PFSK-1 (cell line): ENCODE measurements at regions not wholly inside any gene's neighbourhood (a gene's known extent, or its start where the extent isn't known, plus 50 kb on each side); places are given as distances from the start of the nearest gene placed in this dataset.

Experiments used
- FOXP2 ChIP-seq: optimal IDR thresholded peaks from 2 replicates; pipeline ENCODE3; 2011; ENCODE audit warnings: borderline replicate concordance, control low read depth, inconsistent platforms; ENCODE audit not compliant: insufficient read depth; ENCODE audit errors: extremely low read length, extremely low read depth
- POLR2AphosphoS5 ChIP-seq: IDR thresholded peaks from 2 replicates; pipeline ENCODE4 v1.6.1; 2012; ENCODE audit warnings: low read depth, mild to moderate bottlenecking, control low read depth, low read length, moderate library complexity
- REST ChIP-seq, 2 experiments: IDR thresholded peaks; 2 replicates each; pipeline versions ENCODE4 v1.6.1 to v1.8.0; 2011 to 2012; ENCODE audit warnings: low read depth in 2 of 2, low read length in 2 of 2, control low read depth in 1 of 2, inconsistent platforms in 1 of 2, mild to moderate bottlenecking in 1 of 2, moderate library complexity in 1 of 2; ENCODE audit not compliant: insufficient read depth in 1 of 2
- SIN3A ChIP-seq: IDR thresholded peaks from 2 replicates; pipeline ENCODE4 v1.6.1; 2012; ENCODE audit warnings: mild to moderate bottlenecking, low read length, moderate library complexity, borderline replicate concordance; ENCODE audit not compliant: insufficient read depth
- TAF1 ChIP-seq: IDR thresholded peaks from 2 replicates; pipeline ENCODE4 v1.6.1; 2012; ENCODE audit warnings: low read length, control low read depth, borderline replicate concordance; ENCODE audit not compliant: insufficient read depth

GRCh38 chr20:4635781-4636180 is 50.5 kb upstream of the PRNP start:
- TF ChIP-seq SIN3A (no peak), TAF1 (no peak), POLR2AphosphoS5 (no peak), REST (IDR thresholded peaks at IDR 0.05; ENCODE audit: insufficient read depth in 1 of 2, low read depth in 2 of 2, low read length in 2 of 2) (no peak), FOXP2 (no peak)

- TF ChIP-seq REST (IDR thresholded peaks at IDR 0.05; ENCODE audit: insufficient read depth in 1 of 2, low read depth in 2 of 2, low read length in 2 of 2) (no peak), SIN3A (no peak), TAF1 (no peak), FOXP2 (no peak), POLR2AphosphoS5 (no peak)
Observed at GRCh38 chr20:4635342-4635741, 50.9 kb upstream of the PRNP start.

GRCh38 chr20:4633780-4634179 is 52.5 kb upstream of the PRNP start:
- TF ChIP-seq POLR2AphosphoS5 (no peak), SIN3A (no peak), TAF1 (no peak), REST (IDR thresholded peaks at IDR 0.05; ENCODE audit: insufficient read depth in 1 of 2, low read depth in 2 of 2, low read length in 2 of 2) (no peak), FOXP2 (no peak)

- no peak for TF ChIP-seq SIN3A
- TF ChIP-seq POLR2AphosphoS5: no peak
- TF ChIP-seq REST (IDR thresholded peaks at IDR 0.05; ENCODE audit: insufficient read depth in 1 of 2, low read depth in 2 of 2, low read length in 2 of 2): no peak
- no peak for TF ChIP-seq FOXP2
- TF ChIP-seq TAF1: no peak
Observed at GRCh38 chr20:4633379-4633778, 52.9 kb upstream of the PRNP start.

GRCh38 chr20:4632876-4633275 is 53.4 kb upstream of the PRNP start:
- no peak for TF ChIP-seq REST (IDR thresholded peaks at IDR 0.05; ENCODE audit: insufficient read depth in 1 of 2, low read depth in 2 of 2, low read length in 2 of 2)
- TF ChIP-seq SIN3A: no peak
- no peak for TF ChIP-seq TAF1
- no peak for TF ChIP-seq POLR2AphosphoS5
